HG03159 (cell line): ENCODE measurements at regions not wholly inside any gene's neighbourhood (a gene's known extent, or its start where the extent isn't known, plus 50 kb on each side); places are given as distances from the start of the nearest gene placed in this dataset.
"Not testable (repeated sequence)": the region's sequence is repeated elsewhere in the genome, so short reads cannot be mapped to it uniquely, and the experiment has no call there.

Experiments
- ATAC-seq: cut with Tn5 transposase; IDR thresholded peaks from one replicate; pipeline ENCODE4 v1.9.1; 2021; ENCODE audit warnings: mild to moderate bottlenecking, moderate library complexity; ENCODE audit not compliant: unreplicated experiment

- no peak for ATAC-seq
Observed at GRCh38 chr2:48183276-48183675, 131.2 kb upstream of the FOXN2 start.

GRCh38 chr2:48183991-48184390, 130.5 kb upstream of the FOXN2 start:
- no peak for ATAC-seq

GRCh38 chr2:48187503-48187902, 127.0 kb upstream of the FOXN2 start:
- no peak for ATAC-seq

GRCh38 chr2:48189552-48190228, 124.8 kb upstream of the FOXN2 start:
- ATAC-seq, result no peak

- no peak for ATAC-seq
Observed at GRCh38 chr2:48190230-48190629, 124.3 kb upstream of the FOXN2 start.

GRCh38 chr2:48194641-48195040, 119.8 kb upstream of the FOXN2 start:
- no peak for ATAC-seq

DNA sequence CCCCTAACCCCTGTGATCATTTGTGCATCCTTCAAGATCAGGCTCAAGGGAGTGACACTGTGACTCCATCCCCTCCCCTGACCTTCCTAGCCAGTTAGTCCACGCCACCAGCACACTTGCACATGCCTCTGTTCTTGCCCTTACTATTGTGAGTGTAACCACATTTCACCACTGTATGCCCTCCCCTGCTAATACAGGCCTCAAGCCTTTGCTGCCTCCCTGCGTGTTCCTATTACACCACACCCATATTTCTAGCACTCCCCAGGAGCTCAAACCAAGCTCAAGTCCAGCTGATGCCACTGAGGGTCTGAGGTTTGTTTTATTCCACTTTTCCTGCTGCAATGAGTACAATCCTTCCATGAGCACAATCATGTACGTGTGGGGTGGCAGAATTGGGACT, 119.3 kb upstream of the FOXN2 start:
- ATAC-seq, result no peak

DNA sequence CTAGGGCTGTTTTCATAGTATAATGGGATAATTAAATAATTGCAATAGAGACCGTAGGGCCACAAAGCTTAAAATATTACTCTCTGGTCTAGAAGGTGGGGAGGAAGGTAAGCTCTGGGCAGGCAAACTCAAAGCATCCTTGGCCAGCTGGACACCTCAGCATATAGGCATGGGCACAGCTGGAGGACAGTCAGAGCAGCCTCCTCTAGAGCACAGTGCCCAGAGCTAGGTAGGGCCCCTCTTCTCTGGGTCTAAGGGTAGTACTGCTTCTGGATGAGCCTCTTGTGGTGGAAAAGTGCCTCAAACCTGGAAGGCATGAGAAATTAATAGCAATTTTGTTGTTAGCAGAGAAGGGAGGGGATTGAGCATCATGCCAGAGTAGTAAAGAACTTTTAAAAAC, 116.9 kb upstream of the FOXN2 start:
- ATAC-seq, result no peak

DNA sequence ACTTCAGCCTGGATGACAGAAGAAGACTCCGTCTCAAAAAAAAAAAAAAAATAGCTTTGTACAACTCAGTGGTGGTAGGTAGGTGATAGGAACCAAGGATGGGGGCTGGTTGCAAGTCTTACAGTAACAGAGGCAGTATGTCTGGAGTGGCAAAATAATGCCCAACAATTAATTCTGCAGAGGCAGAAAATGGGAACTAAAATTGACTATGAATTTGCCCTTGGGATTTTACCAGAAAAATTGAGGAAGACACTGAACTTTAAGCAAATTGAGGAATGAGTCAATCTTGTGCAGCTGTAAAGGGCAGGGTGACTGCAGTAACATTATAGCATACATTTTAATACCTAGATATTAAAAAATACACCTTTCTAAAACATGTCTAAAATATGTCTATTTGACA, 116.1 kb upstream of the FOXN2 start:
- ATAC-seq, result no peak

DNA sequence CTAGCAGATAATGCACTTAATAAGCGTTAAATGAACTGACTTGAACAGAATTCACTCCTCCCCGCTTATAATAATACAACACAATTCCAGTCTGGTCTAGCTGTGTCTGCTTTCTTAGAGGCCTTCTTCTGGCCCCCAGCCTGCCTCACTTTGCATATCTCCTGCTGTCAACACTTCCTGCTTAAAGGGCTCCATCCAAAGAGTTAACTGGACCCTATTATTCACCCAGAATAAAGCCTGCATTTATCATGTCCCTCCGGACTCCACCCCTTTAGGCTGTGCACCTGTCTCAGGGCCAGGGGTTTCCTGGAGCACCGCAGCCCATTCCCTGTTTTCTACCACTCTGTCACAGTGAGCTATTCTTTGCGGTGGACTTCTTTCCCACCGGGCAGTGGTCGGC, 115.4 kb upstream of the FOXN2 start:
- no peak for ATAC-seq

GRCh38 chr2:48200620-48201293, 113.7 kb upstream of the FOXN2 start:
- no peak for ATAC-seq

- ATAC-seq, result not testable (repeated sequence)
Observed at GRCh38 chr2:48201435-48201834, 113.0 kb upstream of the FOXN2 start.

DNA sequence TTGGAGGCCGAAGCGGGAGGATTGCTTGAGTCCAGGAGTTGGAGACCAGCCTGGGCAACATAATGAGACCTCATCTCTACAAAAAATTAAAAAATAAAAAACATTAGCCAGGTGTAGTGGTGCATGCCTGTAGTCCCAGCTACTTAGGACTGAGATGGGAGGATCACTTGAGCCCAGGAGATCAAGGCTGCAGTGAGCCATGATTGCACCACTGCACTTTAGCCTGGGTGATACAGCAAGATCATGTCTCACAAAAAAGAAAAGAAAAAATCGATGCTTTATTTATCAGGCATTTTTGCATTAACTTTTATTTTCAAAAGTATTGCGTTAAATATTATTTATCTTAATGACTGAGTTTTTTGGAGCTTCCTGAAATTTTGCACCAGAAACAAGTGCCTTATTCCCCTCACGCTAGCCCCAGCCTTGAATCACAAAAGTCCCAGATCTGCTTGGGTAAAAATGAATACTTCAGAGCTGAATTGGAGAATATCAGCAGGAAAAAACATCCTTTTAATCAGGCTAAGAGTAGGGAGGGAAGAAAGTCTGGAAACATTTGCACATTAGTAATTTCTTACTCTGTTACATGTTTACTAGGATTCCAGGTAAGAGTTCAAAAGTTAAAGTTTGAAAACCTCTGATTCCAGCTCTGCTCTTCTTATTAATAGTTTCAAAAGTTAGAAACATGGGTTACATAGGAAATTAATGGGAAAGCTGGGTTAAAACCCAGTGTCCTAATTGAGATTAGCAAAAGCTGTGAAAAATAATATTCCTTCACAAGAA, 111.4 kb upstream of the FOXN2 start:
- no peak for ATAC-seq

DNA sequence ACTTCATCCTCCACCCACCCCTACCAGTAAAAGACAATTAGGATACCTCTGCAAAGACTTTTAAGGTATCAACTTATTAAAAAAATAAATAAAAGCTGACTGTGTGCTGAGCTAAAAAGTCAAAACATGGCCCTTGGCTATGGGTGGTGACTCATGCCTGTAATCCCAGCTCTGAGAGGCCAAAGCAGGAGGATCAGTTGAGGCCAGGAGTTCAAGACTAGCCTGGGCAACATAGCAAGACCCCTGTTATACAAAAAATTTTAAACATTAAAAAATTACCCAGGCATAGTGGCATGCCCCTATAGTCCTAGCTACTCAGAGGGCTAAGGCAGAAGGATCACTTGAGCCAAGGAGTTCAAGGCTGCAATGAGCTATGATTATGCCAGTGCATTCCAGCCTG, 110.8 kb upstream of the FOXN2 start:
- no peak for ATAC-seq

- no peak for ATAC-seq
Observed at GRCh38 chr2:48204750-48205136, 109.7 kb upstream of the FOXN2 start.

DNA sequence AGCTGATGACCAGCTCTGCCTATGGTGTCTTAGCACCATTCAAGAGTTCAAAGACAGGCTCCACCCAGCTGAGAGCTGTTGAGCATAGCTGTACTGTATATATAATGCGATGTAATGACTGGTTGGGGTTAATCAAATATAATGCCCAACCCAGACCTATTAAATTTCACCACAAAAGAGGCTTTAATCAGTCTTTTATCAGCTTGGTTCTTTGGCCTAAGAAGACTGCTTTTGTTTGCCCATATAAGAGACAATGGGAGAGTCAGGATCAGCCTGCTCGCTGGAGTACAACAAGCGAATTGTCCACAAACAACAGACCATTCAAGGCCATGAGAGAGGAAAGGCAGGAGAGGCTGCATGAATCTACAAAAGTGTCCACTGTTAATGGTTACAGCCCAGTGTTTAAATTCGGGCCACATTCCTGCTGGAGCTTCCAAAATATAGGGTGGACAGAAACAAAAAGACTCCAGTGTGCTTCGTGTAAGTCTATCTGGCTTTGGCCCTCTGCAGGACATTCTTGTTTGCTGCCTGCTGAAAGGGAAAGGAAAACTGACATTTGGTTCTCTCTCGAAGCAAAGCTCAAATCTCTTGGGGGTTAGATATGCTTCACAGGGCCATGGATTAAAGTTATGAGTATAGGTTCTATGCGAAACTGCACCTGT, 109.2 kb upstream of the FOXN2 start:
- ATAC-seq, result peak; percentile 85

GRCh38 chr2:48206056-48206656, 108.3 kb upstream of the FOXN2 start:
- not testable (repeated sequence) for ATAC-seq

- ATAC-seq, result no peak
Observed at GRCh38 chr2:48207201-48207641, 107.3 kb upstream of the FOXN2 start.

DNA sequence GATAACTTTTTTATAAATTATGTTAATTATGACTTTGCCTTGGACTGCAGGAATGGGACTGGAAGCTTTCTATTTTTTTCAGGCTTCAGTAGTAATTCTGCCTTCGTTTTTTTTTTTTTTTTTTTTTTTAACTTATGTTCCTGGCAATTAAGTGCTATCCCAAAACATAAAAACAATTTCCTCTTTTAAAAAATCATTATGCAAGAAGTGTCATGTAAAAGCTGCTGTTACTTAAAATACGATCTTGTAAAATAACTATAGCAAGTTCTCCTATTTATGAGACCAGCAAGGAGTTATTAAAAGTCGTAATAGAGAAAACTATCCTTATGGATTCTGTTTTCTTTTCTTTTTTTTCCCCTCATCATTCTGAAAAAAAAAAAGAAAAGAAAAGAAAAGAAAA, 106.6 kb upstream of the FOXN2 start:
- no peak for ATAC-seq

DNA sequence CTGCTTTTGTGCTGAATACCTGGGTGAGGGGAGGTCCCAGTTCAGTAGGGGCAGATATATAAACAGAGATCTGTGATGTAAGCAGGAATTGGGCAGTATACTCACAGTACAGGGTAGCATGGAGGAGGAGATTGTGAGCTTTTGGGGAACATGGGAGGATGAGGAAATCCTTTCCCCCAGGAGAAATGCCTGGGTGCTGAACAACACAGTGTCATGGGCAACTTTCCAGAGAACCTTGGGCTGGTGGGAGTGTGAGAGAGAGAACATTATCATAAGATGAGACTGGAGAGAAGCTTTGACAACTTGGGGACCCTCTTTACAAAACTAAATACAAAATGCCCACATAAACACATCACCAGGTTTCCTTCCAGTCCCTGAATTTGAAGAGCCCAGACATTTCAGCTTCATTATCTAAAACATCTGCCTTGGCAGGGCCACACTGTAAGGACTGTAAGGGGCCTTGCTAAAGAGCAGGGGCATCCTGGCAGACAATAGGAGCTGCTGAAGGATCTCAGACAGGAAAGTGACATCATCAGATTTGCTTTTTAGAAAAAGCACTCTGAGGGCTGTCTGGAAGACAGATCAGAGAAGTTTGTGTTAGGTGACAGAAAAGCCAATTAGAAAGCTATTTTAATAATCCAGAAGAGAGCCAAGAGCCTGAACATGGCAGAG, 105.1 kb upstream of the FOXN2 start:
- no peak for ATAC-seq
